ENCODE measurements at regions not wholly inside any gene's neighbourhood (a gene's known extent, or its start where the extent isn't known, plus 50 kb on each side); places are given as distances from the start of the nearest gene placed in this dataset.

DNA sequence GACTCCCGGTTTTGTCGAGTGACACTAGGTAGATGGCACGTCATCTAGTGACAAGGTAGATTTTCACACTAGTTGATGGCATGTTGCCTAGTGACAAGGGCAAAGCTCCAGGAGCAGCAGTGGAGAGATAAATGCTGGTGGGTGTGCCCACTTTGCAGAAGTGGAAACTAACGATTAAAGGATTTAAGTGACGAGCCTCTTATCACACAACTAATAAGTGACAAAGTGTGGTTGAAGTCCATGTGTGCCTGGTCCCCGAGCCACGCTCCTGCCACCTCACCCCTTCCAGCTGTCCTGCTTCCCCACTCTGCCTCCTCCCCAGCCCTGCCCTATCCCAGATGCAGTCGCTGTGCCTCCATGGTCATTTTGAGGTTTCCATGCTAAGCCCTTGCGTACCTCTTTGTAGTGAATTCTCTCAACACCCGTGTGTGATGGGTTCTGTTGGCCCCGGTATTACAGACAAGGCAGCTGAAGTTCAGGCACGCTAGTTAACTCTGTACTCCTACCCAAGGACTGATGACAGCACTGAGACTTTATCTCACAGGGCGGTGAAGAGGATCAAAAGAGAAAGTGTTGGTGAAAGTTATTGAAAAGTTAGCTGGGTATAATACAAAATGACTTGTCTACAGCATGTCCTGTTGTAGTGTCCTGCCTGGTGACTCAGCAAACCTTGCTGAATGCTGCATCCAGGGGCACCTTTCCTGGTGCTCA is 113.4 kb upstream of the GLI2 start:
- TF ChIP-seq, protein P1, sequence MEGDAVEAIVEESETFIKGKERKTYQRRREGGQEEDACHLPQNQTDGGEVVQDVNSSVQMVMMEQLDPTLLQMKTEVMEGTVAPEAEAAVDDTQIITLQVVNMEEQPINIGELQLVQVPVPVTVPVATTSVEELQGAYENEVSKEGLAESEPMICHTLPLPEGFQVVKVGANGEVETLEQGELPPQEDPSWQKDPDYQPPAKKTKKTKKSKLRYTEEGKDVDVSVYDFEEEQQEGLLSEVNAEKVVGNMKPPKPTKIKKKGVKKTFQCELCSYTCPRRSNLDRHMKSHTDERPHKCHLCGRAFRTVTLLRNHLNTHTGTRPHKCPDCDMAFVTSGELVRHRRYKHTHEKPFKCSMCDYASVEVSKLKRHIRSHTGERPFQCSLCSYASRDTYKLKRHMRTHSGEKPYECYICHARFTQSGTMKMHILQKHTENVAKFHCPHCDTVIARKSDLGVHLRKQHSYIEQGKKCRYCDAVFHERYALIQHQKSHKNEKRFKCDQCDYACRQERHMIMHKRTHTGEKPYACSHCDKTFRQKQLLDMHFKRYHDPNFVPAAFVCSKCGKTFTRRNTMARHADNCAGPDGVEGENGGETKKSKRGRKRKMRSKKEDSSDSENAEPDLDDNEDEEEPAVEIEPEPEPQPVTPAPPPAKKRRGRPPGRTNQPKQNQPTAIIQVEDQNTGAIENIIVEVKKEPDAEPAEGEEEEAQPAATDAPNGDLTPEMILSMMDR (IDR thresholded peaks at IDR 0.05; ENCODE audit: low read length), result no peak
- TF ChIP-seq EZH2 (optimal IDR thresholded peaks at IDR 0.05; ENCODE audit: low read depth, low read length) (no peak), EZH2phosphoT487 (IDR thresholded peaks at IDR 0.05; ENCODE audit: low read length) (no peak)

All from MM.1S (cell line).